ENCODE measurements at regions not wholly inside any gene's neighbourhood (a gene's known extent, or its start where the extent isn't known, plus 50 kb on each side); places are given as distances from the start of the nearest gene placed in this dataset.

GRCh38 chr2:156673981-156674380 is 237.8 kb downstream of the GPD2 start:
- Histone ChIP-seq H3K36me3 (ENCODE audit: insufficient read depth, low read length) (no peaks in the 10 kb centered on the region), H2AFZ (ENCODE audit: low read depth, low read length) (no peak overlapping the region), H3K4me3 (ENCODE audit: low read length) (no peak overlapping the region), H3K27me3 (ENCODE audit: insufficient read depth, low read length) (no peaks in the 10 kb centered on the region), H3K9me3 (ENCODE audit: low read length) (no peaks in the 10 kb centered on the region), H3K4me1 (ENCODE audit: insufficient read depth, low read length) (no peaks in the 10 kb centered on the region)

- Histone ChIP-seq H3K27me3 (ENCODE audit: insufficient read depth, low read length) (no peaks in the 10 kb centered on the region), H3K9me3 (ENCODE audit: low read length) (no peaks in the 10 kb centered on the region), H2AFZ (ENCODE audit: low read depth, low read length) (no peak overlapping the region), H3K4me3 (ENCODE audit: low read length) (no peak overlapping the region), H3K4me1 (ENCODE audit: insufficient read depth, low read length) (no peaks in the 10 kb centered on the region), H3K36me3 (ENCODE audit: insufficient read depth, low read length) (no peaks in the 10 kb centered on the region)
Measured at GRCh38 chr2:156675896-156676295, 239.7 kb downstream of the GPD2 start.

GRCh38 chr2:156679820-156680219 is 243.6 kb downstream of the GPD2 start:
- H3K9me3 ChIP-seq (ENCODE audit: low read length), result no peaks in the 10 kb centered on the region
- H3K36me3 ChIP-seq (ENCODE audit: insufficient read depth, low read length), result no peaks in the 10 kb centered on the region
- H3K27me3 ChIP-seq (ENCODE audit: insufficient read depth, low read length), result no peaks in the 10 kb centered on the region
- no peak overlapping the region for H3K4me3 ChIP-seq (ENCODE audit: low read length)
- no peaks in the 10 kb centered on the region for H3K4me1 ChIP-seq (ENCODE audit: insufficient read depth, low read length)
- H2AFZ ChIP-seq (ENCODE audit: low read depth, low read length), result no peak overlapping the region

GRCh38 chr2:156680266-156680665 is 244.1 kb downstream of the GPD2 start:
- H3K9me3 ChIP-seq (ENCODE audit: low read length), result no peaks in the 10 kb centered on the region
- no peaks in the 10 kb centered on the region for H3K36me3 ChIP-seq (ENCODE audit: insufficient read depth, low read length)

GRCh38 chr2:156687126-156687525 is 250.9 kb downstream of the GPD2 start:
- H3K9me3 ChIP-seq (ENCODE audit: low read length), result no peaks in the 10 kb centered on the region

More at GRCh38 chr2:156680266-156680665, 244.1 kb downstream of the GPD2 start:
- H3K4me1 ChIP-seq (ENCODE audit: insufficient read depth, low read length), result no peaks in the 10 kb centered on the region
- no peaks in the 10 kb centered on the region for H3K27me3 ChIP-seq (ENCODE audit: insufficient read depth, low read length)
- no peak overlapping the region for H2AFZ ChIP-seq (ENCODE audit: low read depth, low read length)
- H3K4me3 ChIP-seq (ENCODE audit: low read length), result no peak overlapping the region

GRCh38 chr2:156687715-156688114 is 251.5 kb downstream of the GPD2 start:
- H3K4me3 ChIP-seq (ENCODE audit: low read length), result no peak overlapping the region
- no peaks in the 10 kb centered on the region for H3K36me3 ChIP-seq (ENCODE audit: insufficient read depth, low read length)
- H3K27me3 ChIP-seq (ENCODE audit: insufficient read depth, low read length), result no peaks in the 10 kb centered on the region
- H2AFZ ChIP-seq (ENCODE audit: low read depth, low read length), result no peak overlapping the region
- H3K4me1 ChIP-seq (ENCODE audit: insufficient read depth, low read length), result no peaks in the 10 kb centered on the region
- H3K9me3 ChIP-seq (ENCODE audit: low read length), result no peaks in the 10 kb centered on the region

More at GRCh38 chr2:156687126-156687525, 250.9 kb downstream of the GPD2 start:
- Histone ChIP-seq H3K4me1 (ENCODE audit: insufficient read depth, low read length) (no peaks in the 10 kb centered on the region), H2AFZ (ENCODE audit: low read depth, low read length) (no peak overlapping the region), H3K27me3 (ENCODE audit: insufficient read depth, low read length) (no peaks in the 10 kb centered on the region), H3K4me3 (ENCODE audit: low read length) (no peak overlapping the region), H3K36me3 (ENCODE audit: insufficient read depth, low read length) (no peaks in the 10 kb centered on the region)

- Histone ChIP-seq H3K9me3 (ENCODE audit: low read length) (no peaks in the 10 kb centered on the region), H3K36me3 (ENCODE audit: insufficient read depth, low read length) (no peaks in the 10 kb centered on the region), H3K4me1 (ENCODE audit: insufficient read depth, low read length) (no peaks in the 10 kb centered on the region), H3K27me3 (ENCODE audit: insufficient read depth, low read length) (no peaks in the 10 kb centered on the region), H2AFZ (ENCODE audit: low read depth, low read length) (no peak overlapping the region), H3K4me3 (ENCODE audit: low read length) (no peak overlapping the region)
Measured at GRCh38 chr2:156689939-156690338, 253.8 kb downstream of the GPD2 start.

- no peaks in the 10 kb centered on the region for H3K9me3 ChIP-seq (ENCODE audit: low read length)
- H2AFZ ChIP-seq (ENCODE audit: low read depth, low read length), result no peak overlapping the region
Measured at GRCh38 chr2:156691014-156691413, 254.8 kb downstream of the GPD2 start.

GRCh38 chr2:156695020-156695419 is 258.8 kb downstream of the GPD2 start:
- no peaks in the 10 kb centered on the region for H3K9me3 ChIP-seq (ENCODE audit: low read length)
- no peak overlapping the region for H2AFZ ChIP-seq (ENCODE audit: low read depth, low read length)
- no peaks in the 10 kb centered on the region for H3K4me1 ChIP-seq (ENCODE audit: insufficient read depth, low read length)
- no peaks in the 10 kb centered on the region for H3K36me3 ChIP-seq (ENCODE audit: insufficient read depth, low read length)
- no peaks in the 10 kb centered on the region for H3K27me3 ChIP-seq (ENCODE audit: insufficient read depth, low read length)
- no peak overlapping the region for H3K4me3 ChIP-seq (ENCODE audit: low read length)

More at GRCh38 chr2:156691014-156691413, 254.8 kb downstream of the GPD2 start:
- no peaks in the 10 kb centered on the region for H3K36me3 ChIP-seq (ENCODE audit: insufficient read depth, low read length)
- no peaks in the 10 kb centered on the region for H3K4me1 ChIP-seq (ENCODE audit: insufficient read depth, low read length)
- no peak overlapping the region for H3K4me3 ChIP-seq (ENCODE audit: low read length)
- no peaks in the 10 kb centered on the region for H3K27me3 ChIP-seq (ENCODE audit: insufficient read depth, low read length)

- H2AFZ ChIP-seq (ENCODE audit: low read depth, low read length), result no peak overlapping the region
- no peaks in the 10 kb centered on the region for H3K36me3 ChIP-seq (ENCODE audit: insufficient read depth, low read length)
- no peaks in the 10 kb centered on the region for H3K4me1 ChIP-seq (ENCODE audit: insufficient read depth, low read length)
- H3K27me3 ChIP-seq (ENCODE audit: insufficient read depth, low read length), result no peaks in the 10 kb centered on the region
- no peaks in the 10 kb centered on the region for H3K9me3 ChIP-seq (ENCODE audit: low read length)
- H3K4me3 ChIP-seq (ENCODE audit: low read length), result no peak overlapping the region
Measured at GRCh38 chr2:156695595-156695994, 259.4 kb downstream of the GPD2 start.

- H2AFZ ChIP-seq (ENCODE audit: low read depth, low read length), result no peak overlapping the region
- no peaks in the 10 kb centered on the region for H3K4me1 ChIP-seq (ENCODE audit: insufficient read depth, low read length)
- no peak overlapping the region for H3K4me3 ChIP-seq (ENCODE audit: low read length)
- H3K9me3 ChIP-seq (ENCODE audit: low read length), result no peaks in the 10 kb centered on the region
- H3K27me3 ChIP-seq (ENCODE audit: insufficient read depth, low read length), result no peaks in the 10 kb centered on the region
- no peaks in the 10 kb centered on the region for H3K36me3 ChIP-seq (ENCODE audit: insufficient read depth, low read length)
Measured at GRCh38 chr2:156697906-156698305, 261.7 kb downstream of the GPD2 start.

- H3K36me3 ChIP-seq (ENCODE audit: insufficient read depth, low read length), result no peaks in the 10 kb centered on the region
- no peaks in the 10 kb centered on the region for H3K27me3 ChIP-seq (ENCODE audit: insufficient read depth, low read length)
- no peaks in the 10 kb centered on the region for H3K9me3 ChIP-seq (ENCODE audit: low read length)
- no peaks in the 10 kb centered on the region for H3K4me1 ChIP-seq (ENCODE audit: insufficient read depth, low read length)
- H3K4me3 ChIP-seq (ENCODE audit: low read length), result no peak overlapping the region
- H2AFZ ChIP-seq (ENCODE audit: low read depth, low read length), result no peak overlapping the region
Measured at GRCh38 chr2:156700681-156701080, 264.5 kb downstream of the GPD2 start.

GRCh38 chr2:156702541-156702940 is 266.4 kb downstream of the GPD2 start:
- Histone ChIP-seq H3K4me1 (ENCODE audit: insufficient read depth, low read length) (no peaks in the 10 kb centered on the region), H3K36me3 (ENCODE audit: insufficient read depth, low read length) (no peaks in the 10 kb centered on the region), H3K27me3 (ENCODE audit: insufficient read depth, low read length) (no peaks in the 10 kb centered on the region), H3K9me3 (ENCODE audit: low read length) (no peaks in the 10 kb centered on the region), H2AFZ (ENCODE audit: low read depth, low read length) (no peak overlapping the region), H3K4me3 (ENCODE audit: low read length) (no peak overlapping the region)

GRCh38 chr2:156703642-156704041 is 267.5 kb downstream of the GPD2 start:
- Histone ChIP-seq H3K27me3 (ENCODE audit: insufficient read depth, low read length) (no peaks in the 10 kb centered on the region), H2AFZ (ENCODE audit: low read depth, low read length) (no peak overlapping the region), H3K4me3 (ENCODE audit: low read length) (no peak overlapping the region), H3K4me1 (ENCODE audit: insufficient read depth, low read length) (no peaks in the 10 kb centered on the region), H3K36me3 (ENCODE audit: insufficient read depth, low read length) (no peaks in the 10 kb centered on the region), H3K9me3 (ENCODE audit: low read length) (no peaks in the 10 kb centered on the region)

All from neuron (in vitro differentiated cells).